HCT116 (cell line): ENCODE measurements at regions not wholly inside any gene's neighbourhood (a gene's known extent, or its start where the extent isn't known, plus 50 kb on each side); places are given as distances from the start of the nearest gene placed in this dataset.

Source experiments
- ATAC-seq: fragments of 200-7000 bp; cut with Tn5 transposase; 2 replicates; pipeline ENCODE4 v1.9.1; 2020; ENCODE audit warnings: mild to moderate bottlenecking, moderate library complexity
- BruUV-seq: library from RNA; stranded (reverse); fragments of 400-500 nt; replicated peaks from 2 replicates; lab custom pipeline; 2021; lab: Mats Ljungman, UMichigan
- CTCF ChIA-PET: fragments of 300-600 bp; sonication (Branson Sonifier 250); formaldehyde crosslinking; loops from one replicate; lab custom pipeline; 2021; ENCODE audit warnings: antibody characterized with exemption; lab: Charles Lee
- POLR2A ChIA-PET: fragments of 300-600, 350-600 bp; sonication (Branson Sonifier 250); formaldehyde crosslinking; loops from one replicate; lab custom pipeline; 2021; ENCODE audit warnings: antibody characterized with exemption; lab: Charles Lee
- RAD21 ChIA-PET, 2 experiments: fragments of 300-600 bp; sonication (Branson Sonifier 250); formaldehyde crosslinking; loops; one replicate each; lab custom pipeline; 2023; ENCODE audit warnings: low total read pairs in 2 of 2; ENCODE audit not compliant: uncharacterized antibody in 2 of 2, unreplicated experiment in 2 of 2, low non-redundant PET in 1 of 2; lab: Charles Lee
- DNase-seq: peaks from one replicate; pipeline ENCODE4 v3.0.0-alpha.2; 2010; ENCODE audit warnings: low read depth, low spot score
- H2AFZ ChIP-seq: fragments of 200-600 bp; shearing (Covaris generic), sonication (generic); 2 replicates; pipeline ENCODE4 v1.6.1; 2017; ENCODE audit warnings: low read depth, mixed run types, mixed read lengths, antibody characterized with exemption, low read length; ENCODE audit not compliant: poor library complexity, severe bottlenecking
- H3K27ac ChIP-seq: 2 replicates; pipeline ENCODE4 v1.5.1; 2012; ENCODE audit warnings: low read depth, low read length
- H3K27me3 ChIP-seq: fragments of 200-600 bp; sonication (generic); 2 replicates; pipeline ENCODE4 v1.6.1; 2016; ENCODE audit warnings: mixed run types, low read length, mixed read lengths; ENCODE audit not compliant: insufficient read depth
- H3K36me3 ChIP-seq, 2 experiments: fragments of 200-500 bp in 1 of 2; fragments of 200-600 bp in 1 of 2; sonication (Bioruptor generic) in 1 of 2; sonication (generic) in 1 of 2; 2 replicates each; pipeline versions ENCODE4 v1.5.1 to v1.6.1; 2014 to 2016; ENCODE audit warnings: low read length in 2 of 2, inconsistent platforms in 1 of 2, mixed read lengths in 1 of 2, mixed run types in 1 of 2; ENCODE audit not compliant: insufficient read depth in 2 of 2, control insufficient read depth in 1 of 2
- H3K4me1 ChIP-seq, 2 experiments: fragments of 200-600 bp in 1 of 2; sonication (generic) in 1 of 2; 2 replicates each; pipeline versions ENCODE4 v1.5.1 to v1.6.1; 2012 to 2017; ENCODE audit warnings: low read length in 2 of 2, inconsistent platforms in 1 of 2, mild to moderate bottlenecking in 1 of 2, mixed read lengths in 1 of 2, mixed run types in 1 of 2, moderate library complexity in 1 of 2; ENCODE audit not compliant: insufficient read depth in 2 of 2, control insufficient read depth in 1 of 2
- H3K4me2 ChIP-seq: fragments of 200-600 bp; sonication (generic); 2 replicates; pipeline ENCODE4 v1.6.1; 2017; ENCODE audit warnings: mixed run types, low read length, mixed read lengths
- H3K4me3 ChIP-seq, 2 experiments: fragments of 200-600 bp in 1 of 2; sonication (generic) in 1 of 2; replicated peaks in 1 of 2; 2 replicates each; pipeline ENCODE4 v1.5.1; 2011 to 2016; ENCODE audit warnings: low read length in 2 of 2, control low read depth in 1 of 2, low read depth in 1 of 2, mild to moderate bottlenecking in 1 of 2, mixed read lengths in 1 of 2, mixed run types in 1 of 2
- H3K79me2 ChIP-seq: fragments of 200-600 bp; sonication (generic); 2 replicates; pipeline ENCODE4 v1.6.1; 2017; ENCODE audit warnings: mild to moderate bottlenecking, mixed run types, low read length, moderate library complexity, mixed read lengths; ENCODE audit not compliant: insufficient read depth
- H3K9ac ChIP-seq: fragments of 200-600 bp; sonication (generic); 2 replicates; pipeline ENCODE4 v1.6.1; 2016; ENCODE audit warnings: low read length, mixed read lengths
- H3K9me2 ChIP-seq: fragments of 200-600 bp; sonication (generic), shearing (Covaris generic); 2 replicates; pipeline ENCODE4 v1.6.1; 2017; ENCODE audit warnings: mixed run types, mild to moderate bottlenecking, moderate library complexity; ENCODE audit not compliant: insufficient read depth
- H3K9me3 ChIP-seq, 2 experiments: fragments of 200-500 bp in 1 of 2; fragments of 200-600 bp in 1 of 2; sonication (Bioruptor generic) in 1 of 2; sonication (generic) in 1 of 2; 2 replicates each; pipeline ENCODE4 v1.6.1; 2014 to 2017; ENCODE audit warnings: low read length in 2 of 2, mixed read lengths in 2 of 2, inconsistent platforms in 1 of 2, low read depth in 1 of 2, mild to moderate bottlenecking in 1 of 2, mixed run types in 1 of 2, moderate library complexity in 1 of 2; ENCODE audit not compliant: control insufficient read depth in 1 of 2, insufficient read depth in 1 of 2
- H4K20me1 ChIP-seq: fragments of 200-600 bp; sonication (generic), shearing (Covaris generic); 2 replicates; pipeline ENCODE4 v1.6.1; 2017; ENCODE audit warnings: mixed run types, mild to moderate bottlenecking, moderate library complexity; ENCODE audit not compliant: insufficient read depth
- CEBPB ChIP-seq: IDR thresholded peaks from 2 replicates; pipeline ENCODE4 v1.6.1; 2012; ENCODE audit warnings: low read depth
- SP1 ChIP-seq: IDR thresholded peaks from 2 replicates; pipeline ENCODE4 v1.6.1; 2012; ENCODE audit warnings: low read depth
- SRF ChIP-seq: IDR thresholded peaks from 2 replicates; pipeline ENCODE4 v1.6.1; 2012; ENCODE audit warnings: low read depth
- intact Hi-C: fragments of 100-400 bp; cut with micrococcal nuclease; formaldehyde crosslinking; loops from 2 replicates; pipeline ENCODE4 v1.10.0; 2022
- TF ChIP-seq, protein P1 (sequence below): IDR thresholded peaks from 2 replicates; pipeline ENCODE4 v1.6.1; 2012

DNA sequence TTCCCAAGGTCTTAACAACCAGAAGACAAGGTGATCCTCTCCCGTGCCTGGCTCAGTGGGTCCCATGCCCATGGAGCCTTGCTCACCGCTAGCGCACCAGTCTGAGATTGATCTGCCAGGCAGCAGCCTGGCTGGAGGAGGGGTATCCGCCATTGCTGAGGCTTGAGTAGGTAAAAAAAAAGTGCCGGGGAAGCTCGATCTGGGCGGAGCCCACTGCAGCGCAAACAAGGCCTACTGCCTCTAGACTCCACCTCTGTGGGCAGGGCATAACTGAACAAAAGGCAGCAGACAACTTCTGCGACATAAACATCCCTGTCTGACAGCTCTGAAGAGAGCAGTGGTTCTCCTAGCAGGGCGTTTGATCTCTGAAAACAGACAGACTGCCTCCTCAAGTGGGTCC, 104.0 kb downstream of the C14orf39 start:
- H3K4me1 ChIP-seq = no peaks in the 10 kb centered on the region
- no peak for ATAC-seq
- intact Hi-C loops = no loop called here
- DNase-seq = no peak
- RAD21 ChIA-PET = no interaction called here
- H3K79me2 ChIP-seq = no peaks in the 10 kb centered on the region
- no peaks in the 10 kb centered on the region for H3K36me3 ChIP-seq
- H3K4me3 ChIP-seq = no peak overlapping the region
- no peaks in the 10 kb centered on the region for H3K9me2 ChIP-seq
- POLR2A ChIA-PET = no interaction called here
- H3K4me2 ChIP-seq = no peak overlapping the region
- H4K20me1 ChIP-seq = no peaks in the 10 kb centered on the region
- H3K9ac ChIP-seq = no peak overlapping the region
- BruUV-seq = no TSS peak
- no peak for TF ChIP-seq SP1
- no peak for TF ChIP-seq CEBPB
- TF ChIP-seq SRF = no peak
- TF ChIP-seq, protein P1, sequence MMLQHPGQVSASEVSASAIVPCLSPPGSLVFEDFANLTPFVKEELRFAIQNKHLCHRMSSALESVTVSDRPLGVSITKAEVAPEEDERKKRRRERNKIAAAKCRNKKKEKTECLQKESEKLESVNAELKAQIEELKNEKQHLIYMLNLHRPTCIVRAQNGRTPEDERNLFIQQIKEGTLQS = no peak
- H3K9me3 ChIP-seq = no peaks in the 10 kb centered on the region
- CTCF ChIA-PET = no interaction called here
- no peak overlapping the region for H3K27ac ChIP-seq
- no peaks in the 10 kb centered on the region for H3K27me3 ChIP-seq
- H2AFZ ChIP-seq = no peak overlapping the region
